Mesothelial cell of epicardium (in vitro differentiated cells): ENCODE measurements at regions not wholly inside any gene's neighbourhood (a gene's known extent, or its start where the extent isn't known, plus 50 kb on each side); places are given as distances from the start of the nearest gene placed in this dataset.

ENCODE experiments used
- DNase-seq, 2 experiments: peaks; one replicate each; pipeline ENCODE4 v3.0.0; 2021; ENCODE audit warnings: low spot score in 2 of 2; ENCODE audit not compliant: unreplicated experiment in 2 of 2
- H3K27ac Mint-ChIP-seq: 2 replicates; pipeline ENCODE4 v1.8.0; 2021; ENCODE audit warnings: mixed read lengths
- H3K27me3 Mint-ChIP-seq: 2 replicates; pipeline ENCODE4 v1.8.0; 2021; ENCODE audit warnings: low read depth, mixed read lengths
- H3K36me3 Mint-ChIP-seq: 2 replicates; pipeline ENCODE4 v1.8.0; 2021; ENCODE audit warnings: mixed read lengths
- H3K4me1 Mint-ChIP-seq: 2 replicates; pipeline ENCODE4 v1.8.0; 2021; ENCODE audit warnings: mixed read lengths
- H3K4me3 Mint-ChIP-seq: 2 replicates; pipeline ENCODE4 v1.8.0; 2021; ENCODE audit warnings: mild to moderate bottlenecking, moderate library complexity, mixed read lengths
- H3K9me3 Mint-ChIP-seq: 2 replicates; pipeline ENCODE4 v1.8.0; 2021; ENCODE audit warnings: mixed read lengths
- CTCF ChIP-seq: fragments of 200-600 bp; sonication (generic); IDR thresholded peaks from one replicate; pipeline ENCODE4 v1.5.0; 2021; ENCODE audit warnings: antibody characterized with exemption; ENCODE audit not compliant: unreplicated experiment

GRCh38 chr10:108249940-108250339 lies 1085.4 kb upstream of the SORCS1 start:
- Mint-ChIP-seq H3K27me3 (no peaks in the 10 kb centered on the region), H3K27ac (no peak overlapping the region), H3K36me3 (no peaks in the 10 kb centered on the region), H3K9me3 (peaks cover 38% of the 10 kb centered on the region), H3K4me1 (peaks cover 7% of the 10 kb centered on the region), H3K4me3 (no peak overlapping the region)
- DNase-seq = no peak
- TF ChIP-seq CTCF = no peak

GRCh38 chr10:108244443-108245228 lies 1080.1 kb upstream of the SORCS1 start:
- Mint-ChIP-seq H3K4me1 (no peaks in the 10 kb centered on the region), H3K36me3 (no peaks in the 10 kb centered on the region), H3K27me3 (peaks cover 6% of the 10 kb centered on the region), H3K27ac (no peak overlapping the region), H3K4me3 (no peak overlapping the region), H3K9me3 (peaks cover 34% of the 10 kb centered on the region)
- no peak for TF ChIP-seq CTCF
- no peak for DNase-seq

GRCh38 chr10:108241166-108241565 lies 1076.7 kb upstream of the SORCS1 start:
- Mint-ChIP-seq H3K27ac (no peak overlapping the region), H3K9me3 (peaks cover 11% of the 10 kb centered on the region), H3K27me3 (peaks cover 7% of the 10 kb centered on the region), H3K4me3 (no peak overlapping the region), H3K36me3 (no peaks in the 10 kb centered on the region), H3K4me1 (no peaks in the 10 kb centered on the region)
- DNase-seq = no peak
- TF ChIP-seq CTCF = no peak

- H3K27ac Mint-ChIP-seq = no peak overlapping the region
- no peaks in the 10 kb centered on the region for H3K36me3 Mint-ChIP-seq
- H3K4me3 Mint-ChIP-seq = no peak overlapping the region
- H3K9me3 Mint-ChIP-seq = no peaks in the 10 kb centered on the region
- no peak for DNase-seq
- no peak for TF ChIP-seq CTCF
- H3K4me1 Mint-ChIP-seq = peaks cover 8% of the 10 kb centered on the region
- peaks cover 7% of the 10 kb centered on the region for H3K27me3 Mint-ChIP-seq
These were observed 1073.8 kb upstream of the SORCS1 start for GRCh38 chr10:108238261-108238660.

GRCh38 chr10:108230478-108231170 lies 1066.1 kb upstream of the SORCS1 start:
- no peaks in the 10 kb centered on the region for H3K27me3 Mint-ChIP-seq

More at GRCh38 chr10:108230478-108231170, 1066.1 kb upstream of the SORCS1 start:
- H3K4me3 Mint-ChIP-seq = no peak overlapping the region
- no peak for TF ChIP-seq CTCF
- no peak for DNase-seq
- no peak overlapping the region for H3K27ac Mint-ChIP-seq
- no peaks in the 10 kb centered on the region for H3K9me3 Mint-ChIP-seq
- H3K36me3 Mint-ChIP-seq = no peaks in the 10 kb centered on the region
- peaks cover 14% of the 10 kb centered on the region for H3K4me1 Mint-ChIP-seq
